HEK293 (cell line): ENCODE measurements at regions not wholly inside any gene's neighbourhood (a gene's known extent, or its start where the extent isn't known, plus 50 kb on each side); places are given as distances from the start of the nearest gene placed in this dataset.

Experiments
- CTCF ChIA-PET: fragments of 350-600 bp; formaldehyde crosslinking; extraction: SDS; loops from one replicate; lab custom pipeline; 2021; ENCODE audit warnings: antibody characterized with exemption; lab: Yijun Ruan, JAX
- POLR2A ChIA-PET: fragments of 300-600 bp; formaldehyde crosslinking; extraction: SDS; loops from one replicate; lab custom pipeline; 2020; ENCODE audit warnings: antibody characterized with exemption, inconsistent platforms; lab: Yijun Ruan, JAX
- H3K27ac ChIP-seq: fragments of 200-500 bp; sonication (Bioruptor generic); 2 replicates; pipeline ENCODE4 v1.5.1; 2014; ENCODE audit warnings: low read depth, low read length, control low read depth, inconsistent platforms; ENCODE audit errors: extremely low read depth
- H3K36me3 ChIP-seq, 2 experiments: fragments of 200-500 bp in 1 of 2; sonication (Bioruptor generic) in 1 of 2; 1 replicate in 1 of 2; 2 replicates in 1 of 2; pipeline ENCODE4 v1.5.1; 2014 to 2017; ENCODE audit warnings: inconsistent platforms in 2 of 2, low read length in 2 of 2; ENCODE audit not compliant: control insufficient read depth in 2 of 2, insufficient read depth in 1 of 2
- H3K4me1 ChIP-seq: fragments of 200-500 bp; sonication (Bioruptor generic); 2 replicates; pipeline ENCODE4 v1.5.1; 2014; ENCODE audit warnings: mild to moderate bottlenecking, low read length, inconsistent platforms; ENCODE audit not compliant: control insufficient read depth, insufficient read depth
- H3K4me3 ChIP-seq: 2 replicates; pipeline ENCODE4 v1.5.1; 2011; ENCODE audit warnings: low read depth, mild to moderate bottlenecking, control low read depth, low read length, moderate library complexity
- H3K9me3 ChIP-seq: fragments of 200-500 bp; sonication (Bioruptor generic); 2 replicates; pipeline ENCODE4 v1.5.1; 2014; ENCODE audit warnings: low read depth, low read length, inconsistent platforms; ENCODE audit not compliant: control insufficient read depth, insufficient read depth
- EGR2 ChIP-seq: fragments of 450-650 bp; formaldehyde crosslinking; IDR thresholded peaks from 2 replicates; pipeline ENCODE4 v1.5.1; 2016; ENCODE audit warnings: low read depth, missing biosample characterization, missing genetic modification characterization
- GFI1B ChIP-seq: fragments of 450-650 bp; formaldehyde crosslinking; IDR thresholded peaks from 2 replicates; pipeline ENCODE4 v1.5.1; 2016; ENCODE audit warnings: missing biosample characterization, missing genetic modification characterization
- HOXA7 ChIP-seq: sonication (generic); formaldehyde crosslinking; IDR thresholded peaks from 2 replicates; pipeline ENCODE4 v1.8.1; 2022; ENCODE audit warnings: missing genetic modification reagents, borderline replicate concordance
- RBAK ChIP-seq: fragments of 450-650 bp; formaldehyde crosslinking; IDR thresholded peaks from 2 replicates; pipeline ENCODE4 v1.5.1; 2016; ENCODE audit warnings: missing biosample characterization, missing genetic modification characterization
- ZNF138 ChIP-seq: fragments of 450-650 bp; formaldehyde crosslinking; IDR thresholded peaks from 2 replicates; pipeline ENCODE4 v1.5.1; 2016; ENCODE audit warnings: missing biosample characterization, missing genetic modification characterization, borderline replicate concordance
- ZNF146 ChIP-seq: fragments of 450-650 bp; formaldehyde crosslinking; IDR thresholded peaks from 2 replicates; pipeline ENCODE4 v1.5.1; 2016; ENCODE audit warnings: missing biosample characterization, missing genetic modification characterization
- ZNF175 ChIP-seq: fragments of 450-650 bp; formaldehyde crosslinking; IDR thresholded peaks from 2 replicates; pipeline ENCODE4 v1.5.1; 2016; ENCODE audit warnings: missing biosample characterization, missing genetic modification characterization
- ZNF184 ChIP-seq: fragments of 450-650 bp; IDR thresholded peaks from 2 replicates; pipeline ENCODE4 v1.5.1; 2018; ENCODE audit warnings: missing biosample characterization, mild to moderate bottlenecking, missing genetic modification characterization
- ZNF239 ChIP-seq: fragments of 450-650 bp; formaldehyde crosslinking; IDR thresholded peaks from 2 replicates; pipeline ENCODE4 v1.5.1; 2016; ENCODE audit warnings: missing biosample characterization, missing genetic modification characterization
- ZNF354C ChIP-seq: fragments of 450-650 bp; formaldehyde crosslinking; IDR thresholded peaks from 2 replicates; pipeline ENCODE4 v1.5.1; 2016; ENCODE audit warnings: missing biosample characterization, missing genetic modification characterization, low read depth, borderline replicate concordance
- ZNF423 ChIP-seq: fragments of 450-650 bp; formaldehyde crosslinking; IDR thresholded peaks from 2 replicates; pipeline ENCODE4 v1.5.1; 2016; ENCODE audit warnings: missing biosample characterization, missing genetic modification characterization
- ZNF510 ChIP-seq: fragments of 450-650 bp; formaldehyde crosslinking; IDR thresholded peaks from 2 replicates; pipeline ENCODE4 v1.5.1; 2018; ENCODE audit warnings: mild to moderate bottlenecking, missing genetic modification characterization, missing biosample characterization; ENCODE audit not compliant: insufficient replicate concordance
- ZNF529 ChIP-seq: fragments of 450-650 bp; formaldehyde crosslinking; IDR thresholded peaks from 2 replicates; pipeline ENCODE4 v1.5.1; 2017; ENCODE audit warnings: missing genetic modification characterization, missing biosample characterization; ENCODE audit not compliant: insufficient replicate concordance
- ZNF549 ChIP-seq: fragments of 450-650 bp; IDR thresholded peaks from 2 replicates; pipeline ENCODE4 v1.5.1; 2018; ENCODE audit warnings: missing biosample characterization, missing genetic modification characterization, mild to moderate bottlenecking, inconsistent platforms, moderate library complexity
- ZNF610 ChIP-seq: fragments of 450-650 bp; formaldehyde crosslinking; IDR thresholded peaks from 2 replicates; pipeline ENCODE4 v1.5.1; 2016; ENCODE audit warnings: missing biosample characterization, missing genetic modification characterization, borderline replicate concordance
- ZNF777 ChIP-seq: fragments of 450-650 bp; formaldehyde crosslinking; IDR thresholded peaks from 2 replicates; pipeline ENCODE4 v1.5.1; 2017; ENCODE audit warnings: missing biosample characterization, missing genetic modification characterization, borderline replicate concordance
- TF ChIP-seq, protein P1 (sequence below): fragments of 450-650 bp; IDR thresholded peaks from 2 replicates; pipeline ENCODE4 v1.5.1; 2018; ENCODE audit warnings: missing biosample characterization, mild to moderate bottlenecking, missing genetic modification characterization
- TF ChIP-seq, protein P2 (sequence below): fragments of 450-650 bp; formaldehyde crosslinking; IDR thresholded peaks from 2 replicates; pipeline ENCODE4 v1.5.1; 2016; ENCODE audit warnings: missing biosample characterization, missing genetic modification characterization
- TF ChIP-seq, protein P3 (sequence below): fragments of 450-650 bp; formaldehyde crosslinking; IDR thresholded peaks from 2 replicates; pipeline ENCODE4 v1.5.1; 2016; ENCODE audit warnings: missing biosample characterization, missing genetic modification characterization
- TF ChIP-seq, protein P4 (sequence below): fragments of 450-650 bp; formaldehyde crosslinking; conservative IDR thresholded peaks from 2 replicates; pipeline ENCODE4 v1.5.1; 2016; ENCODE audit warnings: low read depth, missing biosample characterization, missing genetic modification characterization
- TF ChIP-seq, protein P5 (sequence below): fragments of 450-650 bp; formaldehyde crosslinking; IDR thresholded peaks from 2 replicates; pipeline ENCODE4 v1.5.1; 2016; ENCODE audit warnings: missing biosample characterization, missing genetic modification characterization

DNA sequence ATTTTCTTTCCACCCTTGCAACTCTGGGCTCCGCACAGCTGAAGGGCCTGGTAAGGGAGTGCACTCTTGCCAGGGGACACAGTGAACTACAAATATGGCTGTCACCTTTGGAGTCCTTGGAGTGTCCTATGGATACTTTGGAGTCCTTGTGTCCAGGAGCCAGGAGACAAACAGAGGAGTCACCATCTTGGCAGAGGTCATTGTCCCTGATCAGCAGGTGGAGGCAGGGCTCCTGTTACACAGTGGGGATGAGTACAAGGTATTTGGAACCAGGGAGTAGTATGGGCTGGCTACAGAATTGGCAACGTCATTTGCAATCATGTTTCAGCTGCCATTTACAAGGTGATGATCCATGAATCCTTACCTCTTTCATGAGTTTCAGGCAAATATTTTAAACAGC lies 132.5 kb downstream of the FAM161A start (continued):
- TF ChIP-seq, protein P1, sequence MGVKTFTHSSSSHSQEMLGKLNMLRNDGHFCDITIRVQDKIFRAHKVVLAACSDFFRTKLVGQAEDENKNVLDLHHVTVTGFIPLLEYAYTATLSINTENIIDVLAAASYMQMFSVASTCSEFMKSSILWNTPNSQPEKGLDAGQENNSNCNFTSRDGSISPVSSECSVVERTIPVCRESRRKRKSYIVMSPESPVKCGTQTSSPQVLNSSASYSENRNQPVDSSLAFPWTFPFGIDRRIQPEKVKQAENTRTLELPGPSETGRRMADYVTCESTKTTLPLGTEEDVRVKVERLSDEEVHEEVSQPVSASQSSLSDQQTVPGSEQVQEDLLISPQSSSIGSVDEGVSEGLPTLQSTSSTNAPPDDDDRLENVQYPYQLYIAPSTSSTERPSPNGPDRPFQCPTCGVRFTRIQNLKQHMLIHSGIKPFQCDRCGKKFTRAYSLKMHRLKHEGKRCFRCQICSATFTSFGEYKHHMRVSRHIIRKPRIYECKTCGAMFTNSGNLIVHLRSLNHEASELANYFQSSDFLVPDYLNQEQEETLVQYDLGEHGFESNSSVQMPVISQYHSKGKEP (tag by site-specific recombination): no peak
- TF ChIP-seq, protein P2, sequence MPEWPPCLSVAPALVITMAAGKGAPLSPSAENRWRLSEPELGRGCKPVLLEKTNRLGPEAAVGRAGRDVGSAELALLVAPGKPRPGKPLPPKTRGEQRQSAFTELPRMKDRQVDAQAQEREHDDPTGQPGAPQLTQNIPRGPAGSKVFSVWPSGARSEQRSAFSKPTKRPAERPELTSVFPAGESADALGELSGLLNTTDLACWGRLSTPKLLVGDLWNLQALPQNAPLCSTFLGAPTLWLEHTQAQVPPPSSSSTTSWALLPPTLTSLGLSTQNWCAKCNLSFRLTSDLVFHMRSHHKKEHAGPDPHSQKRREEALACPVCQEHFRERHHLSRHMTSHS: no peak
- TF ChIP-seq, protein P3, sequence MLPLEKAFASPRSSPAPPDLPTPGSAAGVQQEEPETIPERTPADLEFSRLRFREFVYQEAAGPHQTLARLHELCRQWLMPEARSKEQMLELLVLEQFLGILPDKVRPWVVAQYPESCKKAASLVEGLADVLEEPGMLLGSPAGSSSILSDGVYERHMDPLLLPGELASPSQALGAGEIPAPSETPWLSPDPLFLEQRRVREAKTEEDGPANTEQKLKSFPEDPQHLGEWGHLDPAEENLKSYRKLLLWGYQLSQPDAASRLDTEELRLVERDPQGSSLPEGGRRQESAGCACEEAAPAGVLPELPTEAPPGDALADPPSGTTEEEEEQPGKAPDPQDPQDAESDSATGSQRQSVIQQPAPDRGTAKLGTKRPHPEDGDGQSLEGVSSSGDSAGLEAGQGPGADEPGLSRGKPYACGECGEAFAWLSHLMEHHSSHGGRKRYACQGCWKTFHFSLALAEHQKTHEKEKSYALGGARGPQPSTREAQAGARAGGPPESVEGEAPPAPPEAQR (tag by site-specific recombination): no peak
- no peak for TF ChIP-seq ZNF423 (tag by site-specific recombination)

DNA sequence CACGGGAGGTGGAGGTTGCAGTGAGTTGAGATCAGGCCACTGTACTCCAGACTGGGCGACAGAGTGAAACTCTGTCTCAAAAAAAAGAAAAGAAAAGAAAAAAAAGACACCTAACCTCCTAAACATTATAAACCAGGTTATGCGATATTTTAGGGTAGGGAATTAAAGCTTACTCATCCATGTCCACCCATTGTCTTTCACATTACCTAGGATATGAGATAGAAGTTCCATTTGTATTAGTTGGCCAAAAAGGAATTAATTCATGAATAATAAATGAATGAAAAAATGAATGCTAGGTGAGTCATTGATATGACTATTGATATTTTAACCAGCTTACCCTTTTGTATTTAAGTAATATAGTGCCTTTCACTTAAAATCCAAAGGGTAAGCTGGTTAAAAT lies 132.9 kb downstream of the FAM161A start:
- Histone ChIP-seq H3K4me3 (no peak overlapping the region), H3K36me3 (no peaks in the 10 kb centered on the region), H3K4me1 (no peaks in the 10 kb centered on the region), H3K9me3 (no peaks in the 10 kb centered on the region), H3K27ac (no peak overlapping the region)
- CTCF ChIA-PET: interaction anchor here (0.6 to 1.1 kb wide), 2 partner anchors 26 to 202 kb away, joined by 3 to 4 read pairs; no protein-coding TSS in a partner anchor
- TF ChIP-seq ZNF610: no peak
- TF ChIP-seq GFI1B (tag by site-specific recombination): no peak
- TF ChIP-seq ZNF354C (tag by site-specific recombination): no peak
- TF ChIP-seq ZNF239 (tag by site-specific recombination): no peak
- TF ChIP-seq ZNF777 (tag by site-specific recombination): no peak
- TF ChIP-seq ZNF175: no peak
- TF ChIP-seq RBAK (tag by site-specific recombination): no peak
- TF ChIP-seq, protein P4, sequence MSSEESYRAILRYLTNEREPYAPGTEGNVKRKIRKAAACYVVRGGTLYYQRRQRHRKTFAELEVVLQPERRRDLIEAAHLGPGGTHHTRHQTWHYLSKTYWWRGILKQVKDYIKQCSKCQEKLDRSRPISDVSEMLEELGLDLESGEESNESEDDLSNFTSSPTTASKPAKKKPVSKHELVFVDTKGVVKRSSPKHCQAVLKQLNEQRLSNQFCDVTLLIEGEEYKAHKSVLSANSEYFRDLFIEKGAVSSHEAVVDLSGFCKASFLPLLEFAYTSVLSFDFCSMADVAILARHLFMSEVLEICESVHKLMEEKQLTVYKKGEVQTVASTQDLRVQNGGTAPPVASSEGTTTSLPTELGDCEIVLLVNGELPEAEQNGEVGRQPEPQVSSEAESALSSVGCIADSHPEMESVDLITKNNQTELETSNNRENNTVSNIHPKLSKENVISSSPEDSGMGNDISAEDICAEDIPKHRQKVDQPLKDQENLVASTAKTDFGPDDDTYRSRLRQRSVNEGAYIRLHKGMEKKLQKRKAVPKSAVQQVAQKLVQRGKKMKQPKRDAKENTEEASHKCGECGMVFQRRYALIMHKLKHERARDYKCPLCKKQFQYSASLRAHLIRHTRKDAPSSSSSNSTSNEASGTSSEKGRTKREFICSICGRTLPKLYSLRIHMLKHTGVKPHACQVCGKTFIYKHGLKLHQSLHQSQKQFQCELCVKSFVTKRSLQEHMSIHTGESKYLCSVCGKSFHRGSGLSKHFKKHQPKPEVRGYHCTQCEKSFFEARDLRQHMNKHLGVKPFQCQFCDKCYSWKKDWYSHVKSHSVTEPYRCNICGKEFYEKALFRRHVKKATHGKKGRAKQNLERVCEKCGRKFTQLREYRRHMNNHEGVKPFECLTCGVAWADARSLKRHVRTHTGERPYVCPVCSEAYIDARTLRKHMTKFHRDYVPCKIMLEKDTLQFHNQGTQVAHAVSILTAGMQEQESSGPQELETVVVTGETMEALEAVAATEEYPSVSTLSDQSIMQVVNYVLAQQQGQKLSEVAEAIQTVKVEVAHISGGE: no peak
- TF ChIP-seq HOXA7 (CRISPR knock-in tag): no peak
- TF ChIP-seq, protein P2: no peak
- no peak for TF ChIP-seq ZNF549 (tag by site-specific recombination)
- no peak for TF ChIP-seq ZNF529
- no peak for TF ChIP-seq EGR2
- no peak for TF ChIP-seq ZNF138
- TF ChIP-seq, protein P5, sequence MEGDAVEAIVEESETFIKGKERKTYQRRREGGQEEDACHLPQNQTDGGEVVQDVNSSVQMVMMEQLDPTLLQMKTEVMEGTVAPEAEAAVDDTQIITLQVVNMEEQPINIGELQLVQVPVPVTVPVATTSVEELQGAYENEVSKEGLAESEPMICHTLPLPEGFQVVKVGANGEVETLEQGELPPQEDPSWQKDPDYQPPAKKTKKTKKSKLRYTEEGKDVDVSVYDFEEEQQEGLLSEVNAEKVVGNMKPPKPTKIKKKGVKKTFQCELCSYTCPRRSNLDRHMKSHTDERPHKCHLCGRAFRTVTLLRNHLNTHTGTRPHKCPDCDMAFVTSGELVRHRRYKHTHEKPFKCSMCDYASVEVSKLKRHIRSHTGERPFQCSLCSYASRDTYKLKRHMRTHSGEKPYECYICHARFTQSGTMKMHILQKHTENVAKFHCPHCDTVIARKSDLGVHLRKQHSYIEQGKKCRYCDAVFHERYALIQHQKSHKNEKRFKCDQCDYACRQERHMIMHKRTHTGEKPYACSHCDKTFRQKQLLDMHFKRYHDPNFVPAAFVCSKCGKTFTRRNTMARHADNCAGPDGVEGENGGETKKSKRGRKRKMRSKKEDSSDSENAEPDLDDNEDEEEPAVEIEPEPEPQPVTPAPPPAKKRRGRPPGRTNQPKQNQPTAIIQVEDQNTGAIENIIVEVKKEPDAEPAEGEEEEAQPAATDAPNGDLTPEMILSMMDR: no peak
- TF ChIP-seq ZNF184 (tag by site-specific recombination): no peak
- no peak for TF ChIP-seq ZNF146 (tag by site-specific recombination)
- no peak for TF ChIP-seq ZNF510 (tag by site-specific recombination)
- TF ChIP-seq, all 188 proteins: peak for 0
- POLR2A ChIA-PET: interaction anchor here (0.6 kb wide), 1 partner anchor 21 kb away, joined by 4 read pairs; no protein-coding TSS in a partner anchor
